LNCaP clone FGC (cell line): ENCODE measurements at regions not wholly inside any gene's neighbourhood (a gene's known extent, or its start where the extent isn't known, plus 50 kb on each side); places are given as distances from the start of the nearest gene placed in this dataset.

Experiments
- DNase-seq: peaks from one replicate; pipeline ENCODE4 v3.0.0-alpha.2; 2011; ENCODE audit warnings: low read depth
- H3K4me3 ChIP-seq: 2 replicates; pipeline ENCODE4 v1.5.1; 2011; ENCODE audit warnings: mild to moderate bottlenecking, low read depth, low read length, control low read depth
- TF ChIP-seq, protein P1 (sequence below): IDR thresholded peaks from 2 replicates; pipeline ENCODE4 v1.5.1; 2012; ENCODE audit warnings: mild to moderate bottlenecking; ENCODE audit not compliant: control insufficient read depth, insufficient read depth; ENCODE audit errors: extremely low read depth

DNA sequence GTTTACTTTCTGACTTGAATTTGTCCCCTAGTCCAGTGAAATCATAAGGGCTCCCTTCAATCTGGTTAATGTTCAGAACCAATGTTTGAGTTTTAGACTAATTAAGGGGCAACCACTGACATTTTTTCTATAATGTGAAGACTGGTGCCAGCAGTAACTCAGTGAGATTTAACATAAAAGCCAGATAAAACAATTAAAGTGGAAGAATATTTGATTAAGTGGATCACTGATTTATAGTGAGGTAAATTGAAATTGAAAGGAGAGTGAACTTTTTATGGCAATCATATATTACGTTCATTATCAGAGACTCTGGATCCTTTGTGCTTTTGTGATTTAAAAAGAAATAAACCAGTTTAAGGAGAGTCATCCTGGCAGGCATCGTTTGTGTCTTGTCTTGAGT is 246.8 kb downstream of the GATA3 start:
- no peak overlapping the region for H3K4me3 ChIP-seq
- DNase-seq: no peak
- TF ChIP-seq, protein P1, sequence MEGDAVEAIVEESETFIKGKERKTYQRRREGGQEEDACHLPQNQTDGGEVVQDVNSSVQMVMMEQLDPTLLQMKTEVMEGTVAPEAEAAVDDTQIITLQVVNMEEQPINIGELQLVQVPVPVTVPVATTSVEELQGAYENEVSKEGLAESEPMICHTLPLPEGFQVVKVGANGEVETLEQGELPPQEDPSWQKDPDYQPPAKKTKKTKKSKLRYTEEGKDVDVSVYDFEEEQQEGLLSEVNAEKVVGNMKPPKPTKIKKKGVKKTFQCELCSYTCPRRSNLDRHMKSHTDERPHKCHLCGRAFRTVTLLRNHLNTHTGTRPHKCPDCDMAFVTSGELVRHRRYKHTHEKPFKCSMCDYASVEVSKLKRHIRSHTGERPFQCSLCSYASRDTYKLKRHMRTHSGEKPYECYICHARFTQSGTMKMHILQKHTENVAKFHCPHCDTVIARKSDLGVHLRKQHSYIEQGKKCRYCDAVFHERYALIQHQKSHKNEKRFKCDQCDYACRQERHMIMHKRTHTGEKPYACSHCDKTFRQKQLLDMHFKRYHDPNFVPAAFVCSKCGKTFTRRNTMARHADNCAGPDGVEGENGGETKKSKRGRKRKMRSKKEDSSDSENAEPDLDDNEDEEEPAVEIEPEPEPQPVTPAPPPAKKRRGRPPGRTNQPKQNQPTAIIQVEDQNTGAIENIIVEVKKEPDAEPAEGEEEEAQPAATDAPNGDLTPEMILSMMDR: no peak

DNA sequence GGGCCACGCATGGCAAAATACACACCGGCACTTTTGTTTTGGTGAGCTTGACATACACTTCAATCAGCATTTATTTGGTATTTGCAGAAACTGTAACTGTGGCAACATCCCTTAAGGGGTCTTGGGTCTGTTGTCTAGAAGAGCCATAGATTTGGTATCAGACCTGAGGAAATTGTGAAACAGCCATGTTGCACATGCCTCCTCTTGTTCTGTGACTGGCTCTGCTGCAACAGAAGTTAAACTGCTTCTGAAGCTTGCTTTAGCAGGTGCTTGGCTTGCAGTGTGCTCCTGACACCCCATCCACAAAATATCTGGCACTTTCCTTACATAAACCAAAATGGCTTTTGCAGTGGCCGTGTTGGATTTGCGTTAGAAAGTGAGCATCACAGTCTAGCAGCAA is 247.3 kb downstream of the GATA3 start:
- TF ChIP-seq, protein P1: no peak
- no peak for DNase-seq
- no peak overlapping the region for H3K4me3 ChIP-seq

DNA sequence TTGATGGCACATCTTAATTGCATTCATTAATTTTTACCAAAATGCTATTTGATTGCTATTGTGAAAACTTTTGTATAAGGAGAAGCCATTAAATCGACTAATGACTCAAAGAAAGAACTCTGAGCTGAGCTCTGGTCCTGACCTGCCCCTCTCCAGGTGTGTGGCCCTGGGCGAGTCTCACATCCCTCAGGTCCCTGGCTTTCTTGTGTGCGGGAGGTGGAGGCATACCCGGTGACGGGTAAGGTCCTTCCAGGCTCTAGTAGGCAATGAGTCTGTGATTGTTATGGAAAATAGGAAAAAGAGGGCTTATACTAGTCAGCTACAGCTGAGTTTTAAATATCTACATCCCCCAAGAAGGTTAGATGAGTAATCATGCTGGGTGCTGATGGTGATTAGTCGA is 248.1 kb downstream of the GATA3 start:
- no peak for DNase-seq
- TF ChIP-seq, protein P1: no peak
- H3K4me3 ChIP-seq: no peak overlapping the region

DNA sequence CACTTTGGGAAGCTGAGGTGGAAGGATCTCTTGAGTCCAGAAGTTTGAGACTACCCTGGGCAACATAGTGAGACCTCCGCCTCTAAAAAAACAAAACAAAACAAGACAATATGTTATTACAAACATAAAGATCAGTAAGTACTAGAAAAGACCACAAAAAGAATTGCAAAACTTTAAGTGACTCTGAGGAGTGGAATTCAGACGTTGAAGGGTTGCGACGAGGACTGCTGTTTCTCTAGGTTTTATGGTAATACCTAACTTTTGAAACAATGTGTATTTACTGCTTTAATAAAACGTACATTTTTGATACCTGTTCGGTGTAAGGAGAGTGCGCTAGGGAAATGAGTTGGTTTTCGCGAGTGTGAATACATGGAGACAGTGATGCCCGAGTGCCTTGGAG is 250.4 kb downstream of the GATA3 start:
- TF ChIP-seq, protein P1: no peak
- DNase-seq: no peak
- no peak overlapping the region for H3K4me3 ChIP-seq

DNA sequence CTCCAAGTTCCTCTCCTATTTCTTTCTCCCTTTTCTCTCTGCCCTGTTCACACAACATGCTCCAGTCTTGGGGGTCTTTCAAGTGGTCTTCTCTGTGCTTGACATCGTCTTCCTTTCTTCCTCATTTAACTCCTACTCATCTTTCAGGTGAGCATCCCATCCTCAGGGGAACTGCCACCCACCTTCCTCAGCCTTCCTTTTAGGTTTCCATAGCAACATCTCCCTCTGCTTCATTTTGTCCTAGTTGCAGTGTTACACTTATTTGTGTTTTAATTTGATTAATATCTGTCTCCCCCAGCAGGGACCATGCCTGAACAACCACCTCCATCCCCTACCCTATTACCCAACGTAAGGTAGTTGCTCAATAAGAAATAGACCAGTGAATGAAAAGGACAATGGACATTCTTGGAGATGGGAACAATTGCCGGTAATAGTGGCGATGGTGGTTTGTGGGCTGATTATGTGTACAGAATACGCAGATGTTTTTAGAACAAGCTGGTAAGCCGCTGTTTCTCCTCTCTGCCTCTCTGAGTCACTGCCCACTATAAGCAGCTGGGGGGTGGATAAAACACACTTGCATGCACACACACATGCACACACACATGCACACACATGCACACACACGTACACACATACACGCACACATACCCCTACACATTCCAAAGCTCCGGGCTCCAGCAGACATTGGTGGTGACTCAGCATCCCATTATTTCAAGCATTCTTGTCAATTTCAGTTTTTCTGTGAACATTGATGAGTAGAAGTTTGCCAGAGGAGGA is 251.6 kb downstream of the GATA3 start:
- DNase-seq: no peak
- H3K4me3 ChIP-seq: no peak overlapping the region
- TF ChIP-seq, protein P1: no peak

DNA sequence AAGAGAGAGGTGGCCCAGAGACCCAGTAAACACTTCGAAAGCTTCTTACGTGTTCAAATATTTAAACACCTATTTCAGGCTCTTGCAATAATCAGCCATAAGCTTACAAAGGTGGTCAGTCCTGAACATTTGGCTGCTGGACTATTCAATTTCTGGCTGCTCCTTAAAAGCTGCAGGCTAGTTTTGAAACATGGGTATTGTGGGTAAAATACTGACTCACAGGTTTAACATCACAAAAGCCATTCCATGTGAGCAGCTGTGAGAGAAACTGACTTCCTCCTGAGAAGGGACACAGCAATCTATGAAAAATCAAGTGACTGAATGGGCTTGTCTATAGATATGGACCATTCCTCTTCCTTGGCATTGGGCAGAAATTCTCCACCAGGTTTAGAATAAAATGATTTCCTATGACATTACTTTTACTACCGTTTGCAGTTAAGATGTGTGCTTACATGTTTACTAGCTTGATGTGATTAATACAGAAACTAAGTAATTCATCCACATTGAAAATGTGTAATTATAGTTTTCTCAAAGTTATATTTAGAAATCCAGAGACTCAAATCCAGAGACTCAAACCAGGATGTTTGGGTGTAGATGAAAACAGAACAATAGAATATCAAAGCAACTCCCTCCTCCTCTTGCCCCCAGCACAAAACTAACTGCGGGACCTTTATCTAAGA is 252.3 kb downstream of the GATA3 start:
- DNase-seq: no peak
- no peak overlapping the region for H3K4me3 ChIP-seq
- TF ChIP-seq, protein P1: no peak

DNA sequence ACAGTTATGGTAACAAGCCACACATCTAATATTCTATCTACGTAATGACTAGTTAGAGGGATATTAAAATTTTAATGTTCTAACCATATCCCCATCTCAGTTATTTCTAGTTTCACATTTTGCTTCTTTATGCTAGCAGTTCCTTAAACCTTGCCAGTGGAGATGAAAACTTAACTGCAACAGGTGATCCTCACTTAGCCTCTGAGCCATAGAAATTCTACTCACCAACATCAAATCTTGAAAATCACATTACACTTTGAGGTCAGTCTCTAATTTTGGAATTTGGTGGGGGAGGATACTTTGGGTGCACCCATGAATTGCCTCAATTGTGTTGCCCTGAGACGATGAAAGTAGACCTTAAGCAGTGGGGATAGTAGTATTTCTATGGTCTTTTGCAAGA is 256.4 kb downstream of the GATA3 start:
- H3K4me3 ChIP-seq: no peak overlapping the region
- TF ChIP-seq, protein P1: no peak

More for the DNA sequence above, 256.4 kb downstream of the GATA3 start:
- no peak for DNase-seq
